ENCODE measurements at regions not wholly inside any gene's neighbourhood (a gene's known extent, or its start where the extent isn't known, plus 50 kb on each side); places are given as distances from the start of the nearest gene placed in this dataset.

DNA sequence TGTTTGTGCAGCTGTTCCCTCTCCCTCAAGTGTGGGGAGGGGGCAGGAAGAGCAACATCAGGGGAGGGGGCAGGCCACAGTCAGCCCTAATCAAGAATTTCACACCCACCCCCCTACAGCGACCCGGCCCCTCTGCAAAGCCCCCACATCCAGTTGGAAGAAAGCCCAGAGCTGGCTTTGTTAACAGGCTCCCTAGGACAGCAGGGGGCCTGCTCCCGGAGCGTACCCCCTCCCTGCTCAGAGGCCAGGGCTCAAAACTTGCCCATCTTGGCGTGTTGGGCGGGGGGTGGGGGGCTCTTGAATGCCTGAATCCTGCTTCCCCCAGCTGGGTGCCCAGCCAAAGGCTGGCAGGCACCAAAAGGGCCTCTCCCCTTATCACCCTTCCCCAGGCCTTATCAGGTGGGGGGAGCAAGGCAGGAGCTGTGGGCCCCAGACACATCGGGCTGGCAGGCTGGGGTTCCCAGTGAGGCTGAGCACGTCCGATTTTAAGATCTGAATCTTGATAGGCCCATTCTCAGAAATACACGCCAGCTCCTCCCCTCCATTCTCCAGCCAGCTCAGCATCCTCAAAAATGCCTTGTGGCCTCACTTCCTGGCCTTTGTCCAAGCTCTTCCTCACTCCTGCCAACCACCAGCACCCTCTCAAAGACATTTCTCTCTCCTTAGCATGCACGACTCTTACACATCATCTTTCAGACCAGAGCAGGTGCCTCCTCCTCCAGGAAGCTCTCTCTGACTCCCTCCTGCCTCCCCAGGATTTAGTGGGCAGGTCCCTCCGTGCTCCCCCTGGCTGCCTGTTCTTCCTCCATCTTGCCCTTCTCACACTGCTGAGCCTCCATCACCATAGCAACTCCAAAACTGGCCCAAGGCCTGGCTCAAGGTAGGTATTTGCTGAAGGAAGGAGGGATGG lies 384.8 kb downstream of the MN1 start:
- Histone ChIP-seq H3K27me3 (ENCODE audit: control insufficient read depth, insufficient read depth, low read length) (no peaks in the 10 kb centered on the region), H3K4me3 (ENCODE audit: low read depth, low read length) (no peak overlapping the region), H3K36me3 (ENCODE audit: control insufficient read depth, insufficient read depth, low read length) (no peaks in the 10 kb centered on the region)
- TF ChIP-seq, protein P1, sequence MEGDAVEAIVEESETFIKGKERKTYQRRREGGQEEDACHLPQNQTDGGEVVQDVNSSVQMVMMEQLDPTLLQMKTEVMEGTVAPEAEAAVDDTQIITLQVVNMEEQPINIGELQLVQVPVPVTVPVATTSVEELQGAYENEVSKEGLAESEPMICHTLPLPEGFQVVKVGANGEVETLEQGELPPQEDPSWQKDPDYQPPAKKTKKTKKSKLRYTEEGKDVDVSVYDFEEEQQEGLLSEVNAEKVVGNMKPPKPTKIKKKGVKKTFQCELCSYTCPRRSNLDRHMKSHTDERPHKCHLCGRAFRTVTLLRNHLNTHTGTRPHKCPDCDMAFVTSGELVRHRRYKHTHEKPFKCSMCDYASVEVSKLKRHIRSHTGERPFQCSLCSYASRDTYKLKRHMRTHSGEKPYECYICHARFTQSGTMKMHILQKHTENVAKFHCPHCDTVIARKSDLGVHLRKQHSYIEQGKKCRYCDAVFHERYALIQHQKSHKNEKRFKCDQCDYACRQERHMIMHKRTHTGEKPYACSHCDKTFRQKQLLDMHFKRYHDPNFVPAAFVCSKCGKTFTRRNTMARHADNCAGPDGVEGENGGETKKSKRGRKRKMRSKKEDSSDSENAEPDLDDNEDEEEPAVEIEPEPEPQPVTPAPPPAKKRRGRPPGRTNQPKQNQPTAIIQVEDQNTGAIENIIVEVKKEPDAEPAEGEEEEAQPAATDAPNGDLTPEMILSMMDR (IDR thresholded peaks at IDR 0.05; ENCODE audit: insufficient read depth, low read length, poor library complexity, severe bottlenecking) = no peak
- peak; percentile 50 for DNase-seq (ENCODE audit: low read depth)

DNA sequence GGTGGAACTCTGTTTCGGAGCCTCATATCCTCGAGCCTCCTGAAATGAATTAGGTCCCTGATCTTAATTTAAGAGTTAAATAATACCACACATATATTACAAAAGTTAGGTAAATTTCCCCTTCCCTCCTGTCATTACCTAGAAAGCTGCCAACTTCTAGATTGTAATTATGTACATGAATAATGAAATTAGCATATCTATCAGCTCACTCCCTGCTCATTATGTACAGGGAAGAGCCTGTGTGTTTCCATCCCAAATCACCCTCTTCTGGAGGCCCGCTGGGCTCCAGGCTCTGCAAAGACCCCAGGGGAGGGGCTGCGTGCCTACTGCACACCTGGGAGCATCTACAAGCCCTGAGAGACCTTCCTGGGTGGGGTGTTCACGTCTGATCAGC lies 384.1 kb downstream of the MN1 start:
- DNase-seq (ENCODE audit: low read depth) = no peak
- Histone ChIP-seq H3K4me3 (ENCODE audit: low read depth, low read length) (no peak overlapping the region), H3K27me3 (ENCODE audit: control insufficient read depth, insufficient read depth, low read length) (no peaks in the 10 kb centered on the region), H3K36me3 (ENCODE audit: control insufficient read depth, insufficient read depth, low read length) (no peaks in the 10 kb centered on the region)
- TF ChIP-seq, protein P1 (IDR thresholded peaks at IDR 0.05; ENCODE audit: insufficient read depth, low read length, poor library complexity, severe bottlenecking) = no peak

DNA sequence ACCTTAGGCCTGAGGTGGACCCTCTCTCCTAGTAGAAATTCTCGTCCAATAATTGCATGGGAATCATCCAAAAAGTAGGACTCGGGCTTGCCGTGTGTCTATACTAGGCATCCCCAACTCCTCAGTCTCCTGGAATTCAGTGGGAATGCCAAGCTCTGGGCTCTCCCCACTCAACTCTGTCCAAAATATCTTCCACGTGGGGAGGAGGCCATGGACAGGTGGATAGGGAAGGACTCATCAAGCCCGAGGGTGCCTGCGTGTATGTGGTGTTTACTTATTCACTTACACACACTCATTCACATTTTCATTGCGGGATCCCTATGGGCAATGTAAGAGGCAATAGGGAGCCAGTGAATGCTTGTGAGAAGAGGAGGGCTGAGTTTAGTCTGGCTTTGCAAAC lies 383.3 kb downstream of the MN1 start:
- H3K36me3 ChIP-seq (ENCODE audit: control insufficient read depth, insufficient read depth, low read length) = no peaks in the 10 kb centered on the region
- H3K27me3 ChIP-seq (ENCODE audit: control insufficient read depth, insufficient read depth, low read length) = no peaks in the 10 kb centered on the region
- TF ChIP-seq, protein P1 (IDR thresholded peaks at IDR 0.05; ENCODE audit: insufficient read depth, low read length, poor library complexity, severe bottlenecking) = no peak
- no peak overlapping the region for H3K4me3 ChIP-seq (ENCODE audit: low read depth, low read length)
- no peak for DNase-seq (ENCODE audit: low read depth)

DNA sequence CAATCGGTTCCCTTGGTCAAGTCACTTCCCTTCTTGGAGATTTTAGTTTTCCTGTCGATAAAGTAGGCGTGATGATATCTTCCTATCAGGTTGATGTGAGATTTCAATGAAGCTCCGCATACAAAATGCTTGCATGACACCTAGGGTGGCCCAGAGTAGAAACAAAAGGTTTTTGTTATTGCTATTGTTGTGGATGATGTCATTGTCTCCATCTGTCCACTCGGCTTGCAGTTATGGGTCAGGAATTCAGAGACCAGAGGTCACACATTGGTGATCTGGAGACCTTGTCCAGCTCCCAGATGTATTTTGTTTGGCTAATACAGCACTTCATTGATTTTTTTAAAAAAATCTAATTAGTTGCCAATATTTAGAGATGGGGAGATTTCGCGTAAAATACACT lies 382.1 kb downstream of the MN1 start:
- Histone ChIP-seq H3K36me3 (ENCODE audit: control insufficient read depth, insufficient read depth, low read length) (no peaks in the 10 kb centered on the region), H3K27me3 (ENCODE audit: control insufficient read depth, insufficient read depth, low read length) (no peaks in the 10 kb centered on the region), H3K4me3 (ENCODE audit: low read depth, low read length) (no peak overlapping the region)
- DNase-seq (ENCODE audit: low read depth) = no peak
- TF ChIP-seq, protein P1 (IDR thresholded peaks at IDR 0.05; ENCODE audit: insufficient read depth, low read length, poor library complexity, severe bottlenecking) = no peak

DNA sequence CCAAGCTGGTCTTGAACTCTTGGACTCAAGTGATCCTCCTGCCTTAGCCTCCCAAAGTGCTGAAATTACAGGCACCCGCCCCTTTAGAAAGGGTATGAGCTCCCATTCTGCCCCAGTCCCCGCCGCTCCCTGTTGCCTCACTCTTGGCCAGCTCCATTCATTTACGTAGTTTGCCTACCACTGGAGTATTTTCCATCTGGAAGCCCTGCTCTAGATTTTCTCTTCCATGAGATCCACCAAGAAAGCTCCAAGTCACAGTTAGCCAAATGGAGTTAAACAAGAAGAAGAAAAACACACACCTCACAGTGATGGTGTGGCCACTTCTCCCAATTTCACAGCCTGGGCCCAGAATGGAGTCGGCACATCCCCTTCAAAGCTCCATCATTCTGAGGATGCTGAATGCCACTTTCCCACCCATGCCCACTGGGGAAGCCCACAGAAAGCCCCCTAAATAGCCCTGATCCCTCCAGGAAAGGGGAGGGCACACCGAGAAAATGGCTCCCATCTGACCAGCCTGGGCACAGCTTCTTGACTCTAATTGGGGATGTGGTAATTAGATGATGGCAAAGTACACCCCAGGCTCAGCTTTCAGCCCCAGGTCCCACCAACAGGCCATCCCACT lies 381.2 kb downstream of the MN1 start:
- Histone ChIP-seq H3K4me3 (ENCODE audit: low read depth, low read length) (no peak overlapping the region), H3K36me3 (ENCODE audit: control insufficient read depth, insufficient read depth, low read length) (no peaks in the 10 kb centered on the region), H3K27me3 (ENCODE audit: control insufficient read depth, insufficient read depth, low read length) (no peaks in the 10 kb centered on the region)
- DNase-seq (ENCODE audit: low read depth) = no peak
- TF ChIP-seq, protein P1 (IDR thresholded peaks at IDR 0.05; ENCODE audit: insufficient read depth, low read length, poor library complexity, severe bottlenecking) = no peak

All from kidney epithelial cell (primary cell).